ENCODE measurements at regions not wholly inside any gene's neighbourhood (a gene's known extent, or its start where the extent isn't known, plus 50 kb on each side); places are given as distances from the start of the nearest gene placed in this dataset.

DNA sequence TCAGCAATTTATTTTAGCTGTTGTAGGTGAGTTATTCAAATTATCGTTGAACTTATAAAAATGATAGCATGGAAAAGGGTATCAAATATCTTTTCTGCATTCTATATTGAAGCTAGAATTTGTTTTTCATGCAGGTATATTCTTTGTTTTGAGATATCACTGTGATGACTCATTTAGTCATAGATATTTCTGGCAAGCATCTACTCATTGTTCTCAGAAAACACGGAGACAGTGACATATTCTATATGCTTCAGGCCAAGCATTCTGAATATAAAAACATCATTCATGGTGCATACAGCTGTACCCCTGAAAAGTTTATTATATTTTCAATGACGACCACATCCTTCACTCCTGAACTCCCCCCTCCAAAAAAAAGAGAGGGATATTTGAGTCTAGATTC lies 150.3 kb upstream of the GRIA1 start:
- BruUV-seq (replicated peaks) = no TSS peak
- Mint-ChIP-seq H3K27me3 (ENCODE audit: unreplicated experiment) (no peaks in the 10 kb centered on the region), H3K4me1 (ENCODE audit: low read depth, unreplicated experiment) (no peaks in the 10 kb centered on the region), H3K4me3 (ENCODE audit: low read depth, unreplicated experiment) (no peak overlapping the region), H3K36me3 (ENCODE audit: insufficient read depth, unreplicated experiment) (no peaks in the 10 kb centered on the region), H3K27ac (ENCODE audit: unreplicated experiment) (no peak overlapping the region), H3K9me3 (ENCODE audit: low read depth, unreplicated experiment) (peaks cover 14% of the 10 kb centered on the region)
- no peak for DNase-seq
- CTCF ChIA-PET = interaction anchor here (1.1 kb wide), 1 partner anchor 18 kb away, joined by 3 read pairs; no protein-coding TSS in a partner anchor
- intact Hi-C loops (cut with micrococcal nuclease; ENCODE audit: unreplicated experiment) = no loop called here
- TF ChIP-seq, protein P1, sequence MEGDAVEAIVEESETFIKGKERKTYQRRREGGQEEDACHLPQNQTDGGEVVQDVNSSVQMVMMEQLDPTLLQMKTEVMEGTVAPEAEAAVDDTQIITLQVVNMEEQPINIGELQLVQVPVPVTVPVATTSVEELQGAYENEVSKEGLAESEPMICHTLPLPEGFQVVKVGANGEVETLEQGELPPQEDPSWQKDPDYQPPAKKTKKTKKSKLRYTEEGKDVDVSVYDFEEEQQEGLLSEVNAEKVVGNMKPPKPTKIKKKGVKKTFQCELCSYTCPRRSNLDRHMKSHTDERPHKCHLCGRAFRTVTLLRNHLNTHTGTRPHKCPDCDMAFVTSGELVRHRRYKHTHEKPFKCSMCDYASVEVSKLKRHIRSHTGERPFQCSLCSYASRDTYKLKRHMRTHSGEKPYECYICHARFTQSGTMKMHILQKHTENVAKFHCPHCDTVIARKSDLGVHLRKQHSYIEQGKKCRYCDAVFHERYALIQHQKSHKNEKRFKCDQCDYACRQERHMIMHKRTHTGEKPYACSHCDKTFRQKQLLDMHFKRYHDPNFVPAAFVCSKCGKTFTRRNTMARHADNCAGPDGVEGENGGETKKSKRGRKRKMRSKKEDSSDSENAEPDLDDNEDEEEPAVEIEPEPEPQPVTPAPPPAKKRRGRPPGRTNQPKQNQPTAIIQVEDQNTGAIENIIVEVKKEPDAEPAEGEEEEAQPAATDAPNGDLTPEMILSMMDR (IDR thresholded peaks at IDR 0.05; ENCODE audit: unreplicated experiment) = no peak

DNA sequence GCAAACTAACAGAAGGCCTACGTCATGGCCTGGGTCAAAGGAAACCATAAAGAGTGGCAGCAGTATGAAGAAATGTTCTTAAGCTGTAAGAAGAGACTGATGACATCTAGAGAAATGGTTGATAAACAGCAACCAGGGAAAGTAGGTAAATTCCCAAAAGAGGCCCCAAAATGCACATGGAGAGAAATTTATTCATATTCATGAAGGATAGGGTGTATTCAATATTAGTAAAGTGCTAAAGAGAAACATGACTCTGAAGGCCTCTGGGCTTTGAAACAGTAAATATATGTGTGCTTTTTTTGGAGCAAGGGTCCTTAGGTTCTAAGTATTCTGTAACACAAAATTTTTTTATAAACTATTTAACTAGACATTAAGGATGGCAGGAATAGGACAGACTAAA lies 149.7 kb upstream of the GRIA1 start:
- Mint-ChIP-seq H3K4me3 (ENCODE audit: low read depth, unreplicated experiment) (no peak overlapping the region), H3K4me1 (ENCODE audit: low read depth, unreplicated experiment) (no peaks in the 10 kb centered on the region), H3K36me3 (ENCODE audit: insufficient read depth, unreplicated experiment) (no peaks in the 10 kb centered on the region), H3K27me3 (ENCODE audit: unreplicated experiment) (no peaks in the 10 kb centered on the region), H3K27ac (ENCODE audit: unreplicated experiment) (no peak overlapping the region), H3K9me3 (ENCODE audit: low read depth, unreplicated experiment) (peaks cover 14% of the 10 kb centered on the region)
- TF ChIP-seq, protein P1 (IDR thresholded peaks at IDR 0.05; ENCODE audit: unreplicated experiment) = no peak
- intact Hi-C loops (cut with micrococcal nuclease; ENCODE audit: unreplicated experiment) = no loop called here
- DNase-seq = no peak
- CTCF ChIA-PET = interaction anchor here (0.6 to 1.1 kb wide), 2 partner anchors 18 to 50 kb away, joined by 3 read pairs; no protein-coding TSS in a partner anchor
- BruUV-seq (replicated peaks) = no TSS peak

DNA sequence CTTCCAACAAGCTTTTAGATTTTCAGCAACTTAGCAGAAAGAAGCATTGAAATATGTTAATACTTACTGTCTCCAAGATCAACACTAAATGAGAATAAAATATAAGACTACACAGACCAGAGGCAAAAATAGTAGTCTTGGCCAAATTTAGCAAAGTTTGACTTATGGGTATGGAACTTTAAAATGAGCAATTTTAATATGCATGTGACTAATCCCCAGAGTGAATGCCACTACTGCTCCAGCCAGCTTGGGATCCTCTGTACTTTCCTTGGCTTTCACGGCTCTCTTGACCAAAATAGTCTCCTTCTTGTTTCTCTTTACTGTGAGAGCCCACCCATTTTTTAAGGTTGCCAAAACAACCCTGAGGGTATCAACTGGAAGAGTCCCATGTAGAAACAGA lies 148.0 kb upstream of the GRIA1 start:
- H3K4me1 Mint-ChIP-seq (ENCODE audit: low read depth, unreplicated experiment) = no peaks in the 10 kb centered on the region

DNA sequence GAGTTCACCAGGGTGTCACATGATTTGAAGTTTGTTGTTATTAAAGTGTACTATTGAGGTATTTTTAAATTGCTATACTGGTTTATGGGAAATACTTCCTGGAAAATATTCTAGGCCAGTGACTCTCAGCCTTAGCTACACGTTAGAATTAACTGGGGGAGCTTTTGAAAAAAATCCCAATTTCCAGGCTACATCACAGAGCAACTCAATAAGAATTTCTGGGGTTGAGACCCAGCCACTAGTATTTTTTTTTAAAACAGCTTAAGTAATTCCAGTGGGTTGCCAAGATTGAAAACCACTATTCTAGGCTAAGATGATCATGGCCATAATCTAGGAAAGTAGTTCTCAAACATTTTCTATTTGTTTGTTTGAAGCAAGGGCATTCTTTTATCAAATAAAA lies 142.9 kb upstream of the GRIA1 start:
- no peak overlapping the region for H3K4me3 Mint-ChIP-seq (ENCODE audit: low read depth, unreplicated experiment)
- no TSS peak for BruUV-seq (replicated peaks)
- DNase-seq = no peak
- CTCF ChIA-PET = no interaction called here
- no peak overlapping the region for H3K27ac Mint-ChIP-seq (ENCODE audit: unreplicated experiment)
- H3K4me1 Mint-ChIP-seq (ENCODE audit: low read depth, unreplicated experiment) = no peaks in the 10 kb centered on the region
- no peaks in the 10 kb centered on the region for H3K27me3 Mint-ChIP-seq (ENCODE audit: unreplicated experiment)
- H3K9me3 Mint-ChIP-seq (ENCODE audit: low read depth, unreplicated experiment) = peaks cover 8% of the 10 kb centered on the region
- TF ChIP-seq, protein P1 (IDR thresholded peaks at IDR 0.05; ENCODE audit: unreplicated experiment) = no peak
- H3K36me3 Mint-ChIP-seq (ENCODE audit: insufficient read depth, unreplicated experiment) = no peaks in the 10 kb centered on the region
- intact Hi-C loops (cut with micrococcal nuclease; ENCODE audit: unreplicated experiment) = no loop called here

More for the DNA sequence above, 148.0 kb upstream of the GRIA1 start:
- intact Hi-C loops (cut with micrococcal nuclease; ENCODE audit: unreplicated experiment) = no loop called here
- H3K9me3 Mint-ChIP-seq (ENCODE audit: low read depth, unreplicated experiment) = peaks cover 11% of the 10 kb centered on the region
- BruUV-seq (replicated peaks) = no TSS peak
- H3K36me3 Mint-ChIP-seq (ENCODE audit: insufficient read depth, unreplicated experiment) = no peaks in the 10 kb centered on the region
- H3K27ac Mint-ChIP-seq (ENCODE audit: unreplicated experiment) = no peak overlapping the region
- no peak overlapping the region for H3K4me3 Mint-ChIP-seq (ENCODE audit: low read depth, unreplicated experiment)
- TF ChIP-seq, protein P1 (IDR thresholded peaks at IDR 0.05; ENCODE audit: unreplicated experiment) = no peak
- CTCF ChIA-PET = no interaction called here
- no peak for DNase-seq
- H3K27me3 Mint-ChIP-seq (ENCODE audit: unreplicated experiment) = no peaks in the 10 kb centered on the region

All from Calu3 (cell line).